AG04450 (cell line): ENCODE measurements at regions not wholly inside any gene's neighbourhood (a gene's known extent, or its start where the extent isn't known, plus 50 kb on each side); places are given as distances from the start of the nearest gene placed in this dataset.

Experiments
- CTCF ChIA-PET: fragments of 300-600, 350-600 bp; formaldehyde crosslinking; extraction: SDS; loops from one replicate; lab custom pipeline; 2022; ENCODE audit warnings: antibody characterized with exemption, inconsistent platforms; lab: Charles Lee
- POLR2A ChIA-PET: fragments of 350-600 bp; formaldehyde crosslinking; extraction: SDS; loops from one replicate; lab custom pipeline; 2021; ENCODE audit warnings: antibody characterized with exemption, inconsistent platforms; lab: Yijun Ruan, JAX
- DNase-seq: peaks from one replicate; pipeline ENCODE4 v3.0.0-alpha.2; 2011; ENCODE audit warnings: low read depth, low spot score
- H3K27ac ChIP-seq: one replicate; pipeline ENCODE4 v1.5.1; 2012; ENCODE audit warnings: low read depth, low read length, control low read depth
- H3K27me3 ChIP-seq: one replicate; pipeline ENCODE4 v1.6.0; 2012; ENCODE audit warnings: low read length; ENCODE audit not compliant: control insufficient read depth, insufficient read depth
- H3K4me3 ChIP-seq: 2 replicates; pipeline ENCODE4 v1.5.1; 2011; ENCODE audit warnings: mild to moderate bottlenecking, low read depth, low read length, control low read depth
- H3K9me3 ChIP-seq: 2 replicates; pipeline ENCODE4 v1.5.1; 2012; ENCODE audit warnings: low read length; ENCODE audit not compliant: control insufficient read depth, insufficient read depth
- CTCF ChIP-seq: IDR thresholded peaks from 2 replicates; pipeline ENCODE4 v1.5.1; 2011; ENCODE audit warnings: low read depth, low read length, control low read depth, inconsistent platforms

GRCh38 chr17:37834168-37834567, 89.3 kb upstream of the HNF1B start:
- CTCF ChIA-PET = interaction anchor here (1.7 kb wide), 1 partner anchor 10 kb away, joined by 6 read pairs; no protein-coding TSS in a partner anchor

GRCh38 chr17:37833237-37833859, 88.5 kb upstream of the HNF1B start:
- Histone ChIP-seq H3K9me3 (no peaks in the 10 kb centered on the region), H3K27ac (no peak overlapping the region), H3K27me3 (peaks cover 8% of the 10 kb centered on the region), H3K4me3 (no peak overlapping the region)
- DNase-seq = no peak
- ChIA-PET CTCF (interaction anchor here (0.8 kb wide), 1 partner anchor 17 kb away, joined by 3 read pairs; no protein-coding TSS in a partner anchor), POLR2A (no interaction called here)
- no peak for TF ChIP-seq CTCF

More at GRCh38 chr17:37834168-37834567, 89.3 kb upstream of the HNF1B start:
- no peak overlapping the region for H3K4me3 ChIP-seq
- no peak for DNase-seq
- H3K27ac ChIP-seq = no peak overlapping the region
- no peak for TF ChIP-seq CTCF
- H3K9me3 ChIP-seq = no peaks in the 10 kb centered on the region
- POLR2A ChIA-PET = no interaction called here
- peaks cover 15% of the 10 kb centered on the region for H3K27me3 ChIP-seq

DNA sequence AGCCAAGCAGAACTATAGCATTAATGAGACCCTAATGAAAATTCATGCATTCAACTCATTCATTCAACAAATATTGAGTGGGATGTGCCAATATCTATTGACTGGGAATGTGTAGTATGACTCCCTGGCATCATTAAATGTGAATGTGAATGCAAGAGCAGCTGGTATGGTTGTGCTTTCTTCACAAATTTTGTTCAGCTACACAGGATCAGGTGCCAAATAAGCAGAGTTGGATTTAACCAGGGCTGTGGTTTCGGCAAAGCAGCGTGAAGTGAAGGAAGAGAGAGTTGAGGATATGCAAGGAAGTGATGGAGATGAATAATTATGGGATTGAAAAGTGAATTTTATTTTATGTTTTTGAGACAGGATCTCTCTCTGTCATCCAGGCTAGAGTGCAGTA, 87.1 kb upstream of the HNF1B start:
- ChIA-PET CTCF (no interaction called here), POLR2A (no interaction called here)
- no peak overlapping the region for H3K4me3 ChIP-seq
- TF ChIP-seq CTCF = no peak
- H3K9me3 ChIP-seq = no peaks in the 10 kb centered on the region
- no peak overlapping the region for H3K27ac ChIP-seq
- no peak for DNase-seq
- peaks cover 8% of the 10 kb centered on the region for H3K27me3 ChIP-seq

DNA sequence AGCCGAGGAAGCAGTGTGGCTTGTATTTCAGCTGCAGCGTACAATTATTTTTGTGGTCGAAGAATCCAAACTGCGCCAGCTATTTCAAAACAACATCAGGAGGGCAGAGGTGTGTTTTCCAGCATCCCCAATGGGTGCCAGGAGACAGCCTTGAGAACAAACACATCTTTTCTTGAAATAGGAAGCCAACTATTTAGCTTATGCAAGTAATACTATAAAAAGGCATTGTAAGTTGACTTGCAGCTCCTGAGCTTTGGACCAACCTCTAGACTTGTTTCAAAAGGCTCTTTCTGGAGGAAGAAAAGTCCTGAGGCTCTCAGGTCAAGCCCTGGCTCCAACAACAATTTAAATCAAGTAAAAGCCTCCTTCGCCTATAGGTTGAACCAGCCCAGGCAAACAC, 86.6 kb upstream of the HNF1B start:
- Histone ChIP-seq H3K27me3 (peaks cover 8% of the 10 kb centered on the region), H3K9me3 (no peaks in the 10 kb centered on the region), H3K27ac (no peak overlapping the region), H3K4me3 (no peak overlapping the region)
- no peak for TF ChIP-seq CTCF
- POLR2A ChIA-PET = no interaction called here
- DNase-seq = no peak
- CTCF ChIA-PET = interaction anchor here (1.2 kb wide), 1 partner anchor 14 kb away, joined by 3 read pairs; no protein-coding TSS in a partner anchor

GRCh38 chr17:37830151-37830993, 85.5 kb upstream of the HNF1B start:
- CTCF ChIA-PET = interaction anchor here (1.2 kb wide), 1 partner anchor 13 kb away, joined by 3 read pairs; no protein-coding TSS in a partner anchor
- no peak for TF ChIP-seq CTCF
- Histone ChIP-seq H3K27ac (no peak overlapping the region), H3K9me3 (no peaks in the 10 kb centered on the region), H3K27me3 (peaks cover 2% of the 10 kb centered on the region), H3K4me3 (no peak overlapping the region)
- no peak for DNase-seq
- POLR2A ChIA-PET = no interaction called here
